Activated CD4-positive, alpha-beta T cell treated with anti-CD3 and anti-CD28 coated beads, Interleukin-2, amount 10 ng/mL, durations not matched to agents 7 days and 5 days (primary cell): ENCODE measurements at regions not wholly inside any gene's neighbourhood (a gene's known extent, or its start where the extent isn't known, plus 50 kb on each side); places are given as distances from the start of the nearest gene placed in this dataset.

ENCODE experiments used
- CTCF ChIA-PET: fragments of 350-600 bp; sonication (Branson Sonifier 250); formaldehyde crosslinking; loops from one replicate; lab custom pipeline; 2021; ENCODE audit warnings: antibody characterized with exemption; lab: Charles Lee
- POLR2A ChIA-PET: fragments of 350-600 bp; sonication (Branson Sonifier 250); formaldehyde crosslinking; loops from one replicate; lab custom pipeline; 2021; ENCODE audit warnings: antibody characterized with exemption; lab: Charles Lee
- DNase-seq: peaks from one replicate; pipeline ENCODE4 v3.0.0-alpha.2; 2020
- H3K27ac Mint-ChIP-seq: one replicate; pipeline ENCODE4 v1.8.0; 2021; ENCODE audit warnings: mild to moderate bottlenecking, moderate library complexity, mixed read lengths
- H3K27me3 Mint-ChIP-seq: one replicate; pipeline ENCODE4 v1.8.0; 2021; ENCODE audit warnings: mixed read lengths
- H3K36me3 Mint-ChIP-seq: one replicate; pipeline ENCODE4 v1.8.0; 2021; ENCODE audit warnings: low read depth, mixed read lengths
- H3K4me1 Mint-ChIP-seq: one replicate; pipeline ENCODE4 v1.8.0; 2021; ENCODE audit warnings: mixed read lengths
- H3K4me3 Mint-ChIP-seq: one replicate; pipeline ENCODE4 v1.8.0; 2021; ENCODE audit warnings: mild to moderate bottlenecking, moderate library complexity, mixed read lengths
- H3K9me3 Mint-ChIP-seq: one replicate; pipeline ENCODE4 v1.8.0; 2021; ENCODE audit warnings: mixed read lengths

- no peaks in the 10 kb centered on the region for H3K4me1 Mint-ChIP-seq
- ChIA-PET CTCF (no interaction called here), POLR2A (no interaction called here)
- no peak overlapping the region for H3K27ac Mint-ChIP-seq
- H3K36me3 Mint-ChIP-seq: no peaks in the 10 kb centered on the region
- no peaks in the 10 kb centered on the region for H3K27me3 Mint-ChIP-seq
- DNase-seq: no peak
- peaks cover 13% of the 10 kb centered on the region for H3K9me3 Mint-ChIP-seq
- H3K4me3 Mint-ChIP-seq: no peak overlapping the region
Observed at GRCh38 chr5:126166368-126166767, 256.8 kb upstream of the GRAMD2B start.

DNA sequence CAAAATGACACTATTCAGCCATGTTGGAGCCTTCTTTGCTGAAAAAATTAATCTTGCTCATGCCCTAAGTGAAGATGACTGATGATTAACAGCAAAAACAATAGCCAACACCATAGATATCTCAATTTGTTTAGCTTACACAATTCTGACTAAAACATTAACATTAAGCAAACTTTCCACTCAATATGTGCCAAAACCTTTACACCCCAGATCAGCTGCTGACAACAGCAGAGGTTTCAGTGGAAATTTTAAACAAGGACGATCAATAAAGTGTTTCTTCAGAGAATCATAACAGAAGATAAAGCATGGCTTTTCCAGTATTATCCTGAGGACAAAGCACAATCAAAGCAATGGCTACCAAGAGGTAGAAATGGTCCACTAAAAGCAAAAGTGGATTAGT lies 254.4 kb upstream of the GRAMD2B start:
- no peaks in the 10 kb centered on the region for H3K27me3 Mint-ChIP-seq
- CTCF ChIA-PET: no interaction called here
- H3K9me3 Mint-ChIP-seq: peaks cover 19% of the 10 kb centered on the region
- H3K27ac Mint-ChIP-seq: no peak overlapping the region
- no peak overlapping the region for H3K4me3 Mint-ChIP-seq
- DNase-seq: no peak
- no peaks in the 10 kb centered on the region for H3K36me3 Mint-ChIP-seq
- H3K4me1 Mint-ChIP-seq: no peaks in the 10 kb centered on the region
- POLR2A ChIA-PET: no interaction called here

GRCh38 chr5:126171916-126172315 lies 251.3 kb upstream of the GRAMD2B start:
- no peak overlapping the region for H3K4me3 Mint-ChIP-seq
- no peaks in the 10 kb centered on the region for H3K4me1 Mint-ChIP-seq
- POLR2A ChIA-PET: no interaction called here
- no peak overlapping the region for H3K27ac Mint-ChIP-seq
- DNase-seq: no peak
- H3K27me3 Mint-ChIP-seq: no peaks in the 10 kb centered on the region
- no peaks in the 10 kb centered on the region for H3K36me3 Mint-ChIP-seq
- CTCF ChIA-PET: no interaction called here
- H3K9me3 Mint-ChIP-seq: peaks cover 11% of the 10 kb centered on the region

GRCh38 chr5:126172812-126173211 lies 250.4 kb upstream of the GRAMD2B start:
- no peak overlapping the region for H3K4me3 Mint-ChIP-seq
- H3K4me1 Mint-ChIP-seq: no peaks in the 10 kb centered on the region
- no peak for DNase-seq
- POLR2A ChIA-PET: no interaction called here
- H3K27ac Mint-ChIP-seq: no peak overlapping the region
- H3K9me3 Mint-ChIP-seq: peaks cover 5% of the 10 kb centered on the region
- no peaks in the 10 kb centered on the region for H3K27me3 Mint-ChIP-seq
- CTCF ChIA-PET: no interaction called here
- no peaks in the 10 kb centered on the region for H3K36me3 Mint-ChIP-seq

DNA sequence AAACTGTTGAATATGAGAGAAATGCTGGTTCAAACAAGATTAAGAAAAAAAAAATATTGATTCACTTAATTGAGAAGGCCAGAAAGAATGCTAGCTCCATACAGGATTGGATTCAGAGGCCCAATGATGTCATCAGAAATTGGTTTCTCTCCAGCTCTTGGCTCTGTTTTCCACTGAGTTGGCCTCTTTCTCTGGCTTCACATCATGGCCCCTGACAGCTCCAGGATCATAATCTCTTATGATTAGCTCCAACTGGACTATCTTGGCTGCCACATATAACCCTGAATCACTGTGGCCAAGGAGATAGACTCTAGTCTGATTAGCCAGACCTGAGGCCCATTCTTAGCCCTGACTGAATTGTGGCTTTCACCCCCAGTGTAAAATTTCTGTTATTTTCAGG lies 244.7 kb upstream of the GRAMD2B start:
- CTCF ChIA-PET: no interaction called here

GRCh38 chr5:126182971-126183695 lies 240.1 kb upstream of the GRAMD2B start:
- CTCF ChIA-PET: no interaction called here
- H3K27me3 Mint-ChIP-seq: no peaks in the 10 kb centered on the region
- POLR2A ChIA-PET: no interaction called here
- DNase-seq: no peak
- no peaks in the 10 kb centered on the region for H3K4me1 Mint-ChIP-seq
- H3K4me3 Mint-ChIP-seq: no peak overlapping the region
- no peak overlapping the region for H3K27ac Mint-ChIP-seq
- no peaks in the 10 kb centered on the region for H3K36me3 Mint-ChIP-seq
- no peaks in the 10 kb centered on the region for H3K9me3 Mint-ChIP-seq

More for the DNA sequence above, 244.7 kb upstream of the GRAMD2B start:
- Mint-ChIP-seq H3K27me3 (no peaks in the 10 kb centered on the region), H3K36me3 (no peaks in the 10 kb centered on the region), H3K9me3 (no peaks in the 10 kb centered on the region), H3K27ac (no peak overlapping the region), H3K4me1 (no peaks in the 10 kb centered on the region), H3K4me3 (no peak overlapping the region)
- DNase-seq: no peak
- POLR2A ChIA-PET: no interaction called here

DNA sequence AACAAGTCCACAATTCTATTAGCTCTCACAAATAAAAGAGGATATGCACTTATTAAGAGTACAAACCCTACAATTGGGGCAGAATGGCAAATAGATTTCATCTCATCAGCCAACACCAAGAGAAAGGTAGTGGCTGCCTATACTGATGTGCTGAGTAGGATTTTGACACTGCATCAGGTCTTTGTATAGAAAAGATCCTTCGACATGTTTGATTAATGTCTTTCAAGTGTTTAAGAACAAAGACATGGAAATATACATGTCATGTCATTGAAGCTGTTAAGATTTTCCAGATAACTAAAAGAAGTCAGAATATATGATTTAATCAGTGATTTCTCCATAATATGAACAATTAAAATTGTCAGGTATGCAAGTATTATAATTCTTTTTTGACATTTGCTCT lies 238.7 kb upstream of the GRAMD2B start:
- no peaks in the 10 kb centered on the region for H3K4me1 Mint-ChIP-seq
- no peaks in the 10 kb centered on the region for H3K36me3 Mint-ChIP-seq
- no peak overlapping the region for H3K4me3 Mint-ChIP-seq
- no peak overlapping the region for H3K27ac Mint-ChIP-seq
- H3K9me3 Mint-ChIP-seq: no peaks in the 10 kb centered on the region
- no peaks in the 10 kb centered on the region for H3K27me3 Mint-ChIP-seq
- ChIA-PET CTCF (no interaction called here), POLR2A (no interaction called here)
- DNase-seq: no peak

GRCh38 chr5:126186210-126186609 lies 237.0 kb upstream of the GRAMD2B start:
- no peak for DNase-seq
- no peak overlapping the region for H3K4me3 Mint-ChIP-seq
- no peaks in the 10 kb centered on the region for H3K36me3 Mint-ChIP-seq
- no peak overlapping the region for H3K27ac Mint-ChIP-seq
- H3K4me1 Mint-ChIP-seq: no peaks in the 10 kb centered on the region
- POLR2A ChIA-PET: interaction anchor here (0.6 kb wide), 1 partner anchor 46 kb away, joined by 3 read pairs; no protein-coding TSS in a partner anchor
- no peaks in the 10 kb centered on the region for H3K9me3 Mint-ChIP-seq
- no peaks in the 10 kb centered on the region for H3K27me3 Mint-ChIP-seq
- CTCF ChIA-PET: no interaction called here

DNA sequence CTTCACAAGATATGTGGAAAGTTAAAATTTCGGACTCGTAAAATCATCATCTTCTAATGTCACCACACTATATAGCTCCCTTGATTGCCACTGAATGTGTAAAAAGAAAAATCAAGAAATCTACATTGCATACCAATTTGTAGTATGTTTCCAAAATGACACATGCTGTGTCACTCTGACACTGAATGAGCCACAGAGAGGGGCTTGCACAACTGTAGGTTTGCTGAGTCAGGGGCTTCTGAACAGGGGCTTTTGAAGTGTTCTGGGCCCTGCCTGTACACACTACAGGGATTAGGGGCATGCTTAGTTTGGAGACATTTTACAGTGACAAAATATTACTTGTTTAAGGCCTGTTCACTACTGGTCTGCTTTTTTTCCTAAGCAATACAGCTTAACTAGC lies 234.4 kb upstream of the GRAMD2B start:
- ChIA-PET POLR2A (no interaction called here), CTCF (no interaction called here)
- Mint-ChIP-seq H3K27me3 (no peaks in the 10 kb centered on the region), H3K9me3 (no peaks in the 10 kb centered on the region), H3K4me3 (no peak overlapping the region), H3K27ac (no peak overlapping the region), H3K36me3 (no peaks in the 10 kb centered on the region), H3K4me1 (no peaks in the 10 kb centered on the region)
- DNase-seq: no peak

DNA sequence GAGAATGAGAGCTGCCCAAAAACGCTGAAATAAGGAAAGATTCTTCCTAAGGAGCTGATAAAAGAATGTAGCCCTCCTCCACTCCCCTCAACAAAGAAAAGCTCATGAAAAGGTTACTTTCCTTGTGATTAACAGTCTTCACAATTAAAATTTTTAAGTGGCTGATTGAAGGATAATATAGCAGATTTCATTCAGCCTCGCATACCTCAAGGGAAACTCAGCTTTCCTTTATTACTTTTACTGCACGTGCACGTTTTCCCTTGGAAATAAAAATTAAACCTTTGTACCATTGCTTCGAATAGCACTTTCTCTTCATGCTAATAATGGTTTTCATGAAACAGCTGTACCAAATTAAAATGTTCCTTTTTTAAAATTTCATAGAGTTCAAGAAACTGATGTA lies 234.0 kb upstream of the GRAMD2B start:
- no peak overlapping the region for H3K4me3 Mint-ChIP-seq

GRCh38 chr5:126189862-126190261 lies 233.3 kb upstream of the GRAMD2B start:
- H3K4me1 Mint-ChIP-seq: no peaks in the 10 kb centered on the region
- H3K27me3 Mint-ChIP-seq: no peaks in the 10 kb centered on the region
- H3K4me3 Mint-ChIP-seq: no peak overlapping the region
- H3K27ac Mint-ChIP-seq: no peak overlapping the region
- DNase-seq: no peak
- no peaks in the 10 kb centered on the region for H3K36me3 Mint-ChIP-seq
- H3K9me3 Mint-ChIP-seq: no peaks in the 10 kb centered on the region
- POLR2A ChIA-PET: no interaction called here
- CTCF ChIA-PET: no interaction called here

More for the DNA sequence above, 234.0 kb upstream of the GRAMD2B start:
- Mint-ChIP-seq H3K27ac (no peak overlapping the region), H3K9me3 (no peaks in the 10 kb centered on the region), H3K36me3 (no peaks in the 10 kb centered on the region), H3K27me3 (no peaks in the 10 kb centered on the region), H3K4me1 (no peaks in the 10 kb centered on the region)
- POLR2A ChIA-PET: no interaction called here
- no peak for DNase-seq
- CTCF ChIA-PET: no interaction called here

GRCh38 chr5:126192226-126192625 lies 231.0 kb upstream of the GRAMD2B start:
- Mint-ChIP-seq H3K9me3 (no peaks in the 10 kb centered on the region), H3K27me3 (no peaks in the 10 kb centered on the region), H3K4me3 (no peak overlapping the region), H3K27ac (no peak overlapping the region), H3K36me3 (no peaks in the 10 kb centered on the region), H3K4me1 (no peaks in the 10 kb centered on the region)
- CTCF ChIA-PET: no interaction called here
- DNase-seq: no peak
- POLR2A ChIA-PET: no interaction called here

GRCh38 chr5:126195410-126196100 lies 227.7 kb upstream of the GRAMD2B start:
- Mint-ChIP-seq H3K27ac (no peak overlapping the region), H3K4me3 (no peak overlapping the region), H3K36me3 (no peaks in the 10 kb centered on the region), H3K27me3 (no peaks in the 10 kb centered on the region), H3K9me3 (no peaks in the 10 kb centered on the region), H3K4me1 (no peaks in the 10 kb centered on the region)
- POLR2A ChIA-PET: no interaction called here
- no peak for DNase-seq
- CTCF ChIA-PET: no interaction called here

DNA sequence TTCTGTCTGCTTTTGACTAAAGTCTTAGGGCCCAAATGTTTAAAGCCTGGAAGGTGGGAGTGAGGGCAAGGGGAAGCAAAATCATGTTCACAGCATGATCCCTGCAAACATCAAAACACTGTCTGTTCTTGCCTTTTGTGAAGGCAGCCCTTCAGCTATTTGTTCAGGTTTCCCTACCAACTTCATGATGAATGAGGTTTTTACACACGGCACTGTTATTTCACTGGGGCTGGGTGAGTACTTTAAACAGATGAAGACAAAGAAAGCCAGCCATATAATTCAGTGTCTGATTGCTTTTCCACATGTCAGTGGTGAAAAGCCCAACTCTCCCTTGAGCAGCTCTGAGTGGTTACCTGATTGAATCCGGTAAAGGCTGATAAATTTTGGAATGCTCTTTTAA lies 224.7 kb upstream of the GRAMD2B start:
- POLR2A ChIA-PET: no interaction called here
- Mint-ChIP-seq H3K9me3 (no peaks in the 10 kb centered on the region), H3K4me1 (no peaks in the 10 kb centered on the region), H3K4me3 (no peak overlapping the region), H3K36me3 (no peaks in the 10 kb centered on the region), H3K27ac (no peak overlapping the region), H3K27me3 (no peaks in the 10 kb centered on the region)
- CTCF ChIA-PET: no interaction called here
- no peak for DNase-seq
